SK-MEL-5 (cell line): ENCODE measurements at regions not wholly inside any gene's neighbourhood (a gene's known extent, or its start where the extent isn't known, plus 50 kb on each side); places are given as distances from the start of the nearest gene placed in this dataset.
"Not testable (repeated sequence)": the region's sequence is repeated elsewhere in the genome, so short reads cannot be mapped to it uniquely, and the experiment has no call there.

ENCODE experiments used
- DNase-seq: peaks from one replicate; pipeline ENCODE4 v3.0.0-alpha.2; 2016; ENCODE audit warnings: low read depth, low spot score
- in situ Hi-C: cut with HindIII; loops from 2 replicates; pipeline ENCODE4 v1.10.0; 2016; ENCODE audit warnings: low sequenced_read_pairs, high pct_unique_total_duplicates, low pct_unique_long_range_greater_than_20kb

DNA sequence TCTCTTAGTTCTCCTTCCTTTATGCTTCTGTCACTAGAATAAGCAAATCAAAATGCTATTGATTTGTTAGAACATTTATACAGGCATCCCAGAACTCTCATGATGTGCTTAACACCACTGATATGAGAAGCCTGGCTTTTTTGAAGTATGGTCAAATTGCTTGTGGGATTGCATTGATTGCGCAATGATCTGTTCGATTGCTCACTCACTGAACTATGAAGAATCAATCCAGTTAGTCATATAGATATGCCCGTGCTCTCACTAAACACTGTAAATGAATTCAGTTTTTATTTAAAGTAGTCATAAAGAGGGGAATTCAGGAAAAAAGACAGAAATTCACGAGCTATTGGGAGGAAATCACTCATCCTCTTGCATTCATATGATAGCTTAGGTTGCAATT, 1237.8 kb downstream of the SUCLG1 start:
- DNase-seq = no peak
- in situ Hi-C loops = no loop called here

DNA sequence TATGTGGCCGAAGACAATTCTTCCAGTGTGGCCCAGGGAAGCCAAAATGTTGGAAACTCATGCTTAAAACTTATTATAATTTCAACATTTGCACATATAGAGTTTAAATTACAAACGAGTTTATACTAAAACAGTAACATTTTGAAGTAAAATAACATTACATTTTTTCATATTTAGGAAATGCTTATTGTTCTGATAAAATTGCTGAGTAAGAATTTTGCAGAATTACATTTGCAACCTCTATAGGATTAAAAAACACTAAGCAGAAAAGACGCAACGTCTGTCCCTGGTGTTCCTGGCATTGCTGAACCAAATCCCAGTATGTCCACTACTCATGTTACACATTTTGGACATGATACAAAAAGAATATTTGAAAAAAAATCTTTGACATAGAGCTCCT, 1241.2 kb downstream of the SUCLG1 start:
- in situ Hi-C loops = no loop called here
- no peak for DNase-seq

DNA sequence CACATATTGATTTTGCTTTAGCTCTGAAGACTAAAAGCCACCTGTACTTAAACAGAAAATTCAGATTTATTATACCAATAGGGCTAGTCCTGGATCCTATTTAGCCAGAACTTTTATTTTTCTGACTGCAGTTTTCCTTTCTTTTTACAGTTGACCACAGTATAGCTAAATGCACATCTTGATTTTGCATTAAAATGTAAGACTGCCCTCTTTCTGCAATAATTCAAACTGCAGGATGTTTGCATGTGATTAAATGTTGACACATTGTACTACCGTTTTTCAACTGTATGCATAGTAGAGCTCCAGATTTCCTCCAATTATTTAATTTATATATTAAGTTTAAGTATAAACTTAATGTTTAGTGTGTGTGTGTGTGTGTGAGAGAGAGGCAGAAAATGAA, 1262.9 kb downstream of the SUCLG1 start:
- peak; percentile 65 for DNase-seq
- in situ Hi-C loops = no loop called here

DNA sequence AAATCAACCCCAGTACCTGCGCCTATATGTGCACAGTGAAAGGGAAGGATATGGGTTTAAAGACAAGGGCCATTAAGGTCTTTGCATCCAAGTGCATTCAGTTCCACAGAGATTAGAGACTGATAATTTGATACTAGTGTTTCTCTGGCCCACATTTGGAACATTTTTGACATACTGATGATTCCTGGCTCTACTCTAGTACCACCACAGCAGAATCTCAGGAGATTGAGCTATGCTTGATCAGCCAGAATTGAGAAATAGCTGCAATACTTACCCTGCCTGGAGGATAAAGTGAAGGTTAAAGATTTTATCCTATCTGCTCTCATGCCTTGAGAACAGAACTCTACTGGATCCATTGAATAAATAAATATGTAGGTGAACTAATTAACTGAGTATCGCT, 1267.8 kb downstream of the SUCLG1 start:
- in situ Hi-C loops = no loop called here

DNA sequence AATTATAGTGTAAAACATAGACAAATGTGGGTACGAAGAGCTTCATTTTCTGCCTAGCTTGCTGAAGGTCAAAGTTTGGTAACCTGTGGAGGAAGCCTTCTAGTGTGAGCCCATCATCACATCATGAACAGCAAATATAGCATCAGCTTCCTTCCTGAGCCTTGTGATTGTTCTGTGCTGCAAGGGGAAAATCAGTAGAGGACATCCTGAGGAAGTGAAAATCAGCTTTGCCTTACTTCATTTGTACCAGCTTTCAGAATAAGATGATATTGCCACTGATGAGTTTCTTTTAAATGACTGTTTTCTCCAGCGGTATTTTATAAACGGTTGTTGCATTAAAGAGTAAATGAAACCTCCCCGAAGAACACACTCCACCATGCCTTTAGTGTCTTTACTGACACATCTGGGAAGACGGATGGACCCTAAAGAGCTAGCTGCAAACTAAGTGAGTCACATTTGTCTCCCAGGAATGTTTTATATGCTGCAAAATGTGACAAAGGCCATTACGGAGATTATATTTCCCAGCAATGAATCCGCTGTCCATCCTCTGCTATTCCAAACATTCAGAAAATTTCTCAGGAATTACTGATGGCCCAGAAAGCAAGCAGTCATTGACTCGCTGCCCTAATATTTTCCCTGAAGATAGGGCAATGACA, 1272.8 kb downstream of the SUCLG1 start:
- DNase-seq = no peak
- in situ Hi-C loops = no loop called here

More for the DNA sequence above, 1267.8 kb downstream of the SUCLG1 start:
- DNase-seq = no peak

DNA sequence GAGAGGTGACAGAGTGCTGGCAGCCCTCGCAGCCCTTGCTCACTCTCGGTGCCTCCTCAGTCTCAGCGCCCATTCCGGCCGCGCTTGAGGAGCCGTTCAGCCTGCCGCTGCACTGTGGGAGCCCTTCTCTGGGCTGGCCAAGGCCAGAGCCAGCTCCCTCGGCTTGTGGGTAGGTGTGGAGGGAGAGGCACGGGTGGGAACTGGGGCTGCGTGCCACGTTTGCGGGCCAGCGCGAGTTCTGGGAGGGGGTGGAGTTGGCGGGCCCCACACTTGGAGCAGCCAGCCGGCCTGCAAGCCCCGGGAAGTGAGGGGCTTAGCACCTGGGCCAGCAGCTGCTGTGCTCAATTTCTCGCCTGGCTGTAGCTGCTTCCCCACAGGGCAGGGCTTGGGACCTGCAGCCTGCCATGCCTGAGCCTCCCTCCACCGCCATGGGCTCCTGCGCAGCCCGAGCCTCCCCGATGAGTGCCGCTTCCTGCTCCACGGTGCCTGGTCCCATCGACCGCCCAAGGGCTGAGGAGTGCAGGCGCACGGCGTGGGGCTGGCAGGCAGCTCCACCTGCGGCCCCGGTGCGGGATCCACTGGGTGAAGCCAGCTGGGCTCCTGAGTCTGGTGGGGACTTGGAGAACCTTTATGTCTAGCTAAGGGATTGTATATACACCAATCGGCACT, 1278.1 kb downstream of the SUCLG1 start:
- in situ Hi-C loops, DNase-seq: not testable (repeated sequence)

DNA sequence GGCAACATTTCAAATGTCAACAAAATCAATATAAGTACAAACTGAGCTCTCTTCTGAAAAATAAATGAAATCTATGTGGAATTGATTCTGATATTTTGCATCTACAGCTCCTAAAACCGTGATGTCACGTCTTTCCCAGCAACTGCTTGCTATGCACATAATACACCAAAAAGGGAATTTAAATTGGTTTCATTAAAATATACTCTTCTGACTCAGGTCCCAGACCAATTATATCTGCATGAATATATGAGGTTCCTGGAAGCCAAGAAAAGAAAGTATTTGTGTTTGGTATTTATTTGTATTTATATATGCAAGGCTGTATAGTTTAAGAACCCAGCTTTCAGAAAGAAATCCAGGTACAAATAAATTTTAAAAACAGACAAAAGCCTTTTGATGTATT, 1282.5 kb downstream of the SUCLG1 start:
- DNase-seq = no peak
- in situ Hi-C loops = no loop called here

DNA sequence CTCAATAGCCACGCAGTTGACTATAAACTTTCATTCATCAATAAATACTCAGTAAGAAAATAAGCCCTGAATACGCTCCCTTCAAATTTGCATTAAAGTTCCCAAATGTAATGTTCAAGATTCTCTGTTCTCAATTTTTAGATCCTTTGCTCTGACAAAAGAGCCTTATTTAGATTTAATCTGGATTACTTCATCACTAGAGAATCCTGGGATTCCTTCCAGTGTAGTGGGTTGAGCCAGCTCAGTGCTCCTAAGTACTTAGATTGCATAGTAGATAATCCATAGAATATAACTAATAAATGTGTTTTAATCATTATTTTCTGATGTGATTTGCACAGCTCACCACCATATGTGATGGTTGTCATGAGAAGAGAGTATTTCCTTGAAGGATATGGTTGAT, 1286.2 kb downstream of the SUCLG1 start:
- in situ Hi-C loops = no loop called here

DNA sequence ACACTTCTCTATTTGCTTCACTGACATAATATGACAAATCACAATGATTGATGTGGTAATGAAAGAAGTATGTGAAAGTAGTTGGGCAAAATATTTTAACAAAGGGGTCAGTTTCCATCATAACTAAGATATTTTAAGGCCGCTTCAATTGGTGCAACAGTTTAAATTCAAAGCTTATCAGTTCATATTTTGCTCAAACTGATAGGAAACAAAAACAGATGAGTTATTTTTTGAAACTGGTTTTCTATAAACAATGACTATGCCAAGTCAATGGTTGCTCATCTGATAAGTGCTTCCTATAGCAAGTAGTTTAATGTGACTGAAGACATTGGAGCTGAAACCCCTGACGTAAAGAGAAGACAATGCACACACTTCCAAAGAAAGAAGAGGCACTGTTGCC, 1290.7 kb downstream of the SUCLG1 start:
- in situ Hi-C loops = no loop called here
- peak; percentile 7 for DNase-seq

More for the DNA sequence above, 1286.2 kb downstream of the SUCLG1 start:
- DNase-seq = no peak

DNA sequence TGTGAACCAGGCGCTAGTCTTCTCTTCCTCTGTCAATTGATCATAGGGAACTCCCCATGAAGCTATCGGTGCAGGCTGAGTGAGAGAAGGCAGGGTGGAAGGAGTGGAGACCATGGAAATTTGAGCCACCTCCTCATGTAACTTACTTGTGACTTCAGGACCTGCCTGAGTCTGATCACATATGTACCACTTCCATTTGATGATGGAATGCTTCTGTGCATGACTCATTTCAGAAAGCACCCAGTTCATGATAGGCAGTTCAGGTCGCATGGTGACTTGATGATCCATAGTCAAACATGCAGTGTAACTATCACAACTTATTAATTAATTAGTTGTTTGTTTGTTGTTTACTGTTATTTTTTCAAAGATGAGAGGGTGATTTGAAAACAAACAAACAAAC, 1296.7 kb downstream of the SUCLG1 start:
- in situ Hi-C loops = no loop called here
- DNase-seq = no peak

DNA sequence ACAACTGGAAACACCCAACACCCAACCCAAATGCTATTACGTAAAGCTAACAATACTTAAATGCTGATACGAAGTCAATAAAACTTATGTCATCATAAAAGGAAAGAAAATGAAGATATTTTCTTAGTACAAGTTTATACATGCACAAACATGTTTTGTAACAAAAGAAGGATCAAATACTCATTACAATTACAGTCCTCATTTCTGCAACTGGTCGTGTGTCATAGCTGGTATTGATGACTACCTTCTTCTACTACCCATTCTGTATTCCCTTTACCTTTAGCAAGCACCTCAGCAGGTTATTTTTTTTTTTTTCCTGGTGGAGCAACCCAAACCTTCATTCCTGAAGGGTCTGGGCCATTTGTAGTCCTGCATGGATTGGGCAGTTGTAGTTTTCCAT, 1298.5 kb downstream of the SUCLG1 start:
- in situ Hi-C loops = no loop called here
- no peak for DNase-seq

DNA sequence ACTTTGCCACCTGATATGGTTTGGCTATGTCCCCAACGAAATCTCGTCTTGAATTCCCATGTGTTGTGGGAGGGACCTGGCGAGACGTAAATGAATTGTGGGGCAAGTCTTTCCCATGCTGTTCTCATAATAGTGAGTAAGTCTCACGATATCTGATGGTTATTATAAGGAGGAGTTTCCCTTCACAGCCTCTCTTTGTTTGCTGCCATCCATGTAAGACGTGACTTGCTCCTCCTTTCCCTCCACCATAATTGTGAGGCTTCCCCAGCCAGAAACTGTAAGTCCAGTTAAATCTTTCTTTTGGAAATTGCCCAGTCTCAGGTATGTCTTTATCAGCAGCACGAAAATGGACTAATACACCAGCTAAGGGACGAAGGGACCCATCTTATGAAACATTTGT, 1303.3 kb downstream of the SUCLG1 start:
- DNase-seq = no peak
- in situ Hi-C loops = no loop called here

DNA sequence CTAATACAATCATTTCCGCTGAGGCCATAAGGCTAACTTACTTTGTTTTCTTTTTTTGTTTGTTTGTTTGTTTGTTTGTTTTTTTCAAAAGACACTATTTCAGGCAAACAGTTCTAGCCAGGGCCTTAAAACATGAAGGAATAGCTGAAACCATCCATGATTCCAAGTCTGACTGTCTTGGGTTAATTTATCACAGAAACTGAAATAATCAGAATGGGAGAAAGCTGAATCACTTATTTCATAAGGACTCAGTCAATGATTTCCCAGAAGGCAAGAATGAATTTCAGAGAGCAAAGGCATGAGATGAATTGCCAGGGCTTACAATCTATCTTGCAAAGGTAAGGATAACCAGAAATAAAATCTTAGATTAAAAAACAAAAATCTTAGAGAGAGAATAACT, 1315.1 kb downstream of the SUCLG1 start:
- in situ Hi-C loops = no loop called here
- DNase-seq = no peak

DNA sequence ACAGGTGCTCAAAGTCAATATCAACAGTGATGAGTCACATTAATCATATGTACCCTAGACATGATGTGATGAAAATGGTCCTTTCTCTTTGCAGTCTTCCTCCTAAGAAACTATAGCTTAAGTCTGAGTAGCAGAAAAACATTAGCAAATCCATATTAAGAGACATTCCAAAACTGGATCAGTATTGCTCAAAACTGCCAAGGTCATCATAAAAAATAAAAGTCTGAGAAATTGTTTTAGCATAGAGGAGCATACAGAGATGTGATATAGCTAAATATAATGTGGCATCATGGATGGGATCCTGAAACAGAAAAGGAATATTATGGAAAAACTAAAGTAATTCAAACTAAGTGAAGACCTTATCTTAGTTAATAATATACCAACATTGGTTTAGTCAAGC, 1316.1 kb downstream of the SUCLG1 start:
- in situ Hi-C loops = no loop called here
- no peak for DNase-seq

DNA sequence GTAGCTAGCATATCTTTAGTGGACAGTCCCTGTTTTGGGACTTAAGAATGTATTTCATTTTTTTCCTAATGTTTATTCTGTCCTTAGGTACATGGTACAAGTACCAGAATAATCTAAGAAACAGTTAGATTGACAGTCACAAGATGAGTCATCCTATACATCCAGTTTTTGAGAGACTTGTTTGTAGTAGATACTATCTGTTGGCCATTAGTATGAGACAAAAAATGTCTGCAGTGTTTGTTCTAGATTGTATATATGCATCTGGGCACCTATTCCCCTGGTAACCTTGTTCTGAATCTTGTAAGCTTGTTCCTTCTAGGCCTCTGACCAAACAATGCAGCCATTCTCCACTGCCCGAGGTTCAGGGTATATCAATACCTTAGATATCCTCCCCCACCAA, 1343.5 kb downstream of the SUCLG1 start:
- no peak for DNase-seq
- in situ Hi-C loops = no loop called here

DNA sequence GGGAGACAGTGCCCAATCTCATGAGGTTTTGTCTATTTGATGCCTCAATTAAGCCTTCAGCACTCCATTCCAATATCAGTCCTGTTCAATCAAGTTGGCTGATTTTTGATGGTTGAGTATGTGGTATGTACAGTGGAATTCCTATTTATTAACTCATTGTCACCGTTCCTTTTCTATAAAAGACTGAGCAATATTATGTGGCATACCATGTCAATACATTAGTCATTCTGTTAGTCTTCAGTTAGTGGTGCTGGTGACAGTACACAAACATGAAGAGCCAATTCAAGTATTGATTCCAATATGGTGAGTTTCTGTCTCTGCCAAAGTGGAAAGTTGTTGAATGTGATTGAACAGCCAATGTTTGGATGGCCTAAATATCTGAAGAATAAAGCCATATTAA, 1343.9 kb downstream of the SUCLG1 start:
- in situ Hi-C loops = no loop called here
- DNase-seq = no peak

DNA sequence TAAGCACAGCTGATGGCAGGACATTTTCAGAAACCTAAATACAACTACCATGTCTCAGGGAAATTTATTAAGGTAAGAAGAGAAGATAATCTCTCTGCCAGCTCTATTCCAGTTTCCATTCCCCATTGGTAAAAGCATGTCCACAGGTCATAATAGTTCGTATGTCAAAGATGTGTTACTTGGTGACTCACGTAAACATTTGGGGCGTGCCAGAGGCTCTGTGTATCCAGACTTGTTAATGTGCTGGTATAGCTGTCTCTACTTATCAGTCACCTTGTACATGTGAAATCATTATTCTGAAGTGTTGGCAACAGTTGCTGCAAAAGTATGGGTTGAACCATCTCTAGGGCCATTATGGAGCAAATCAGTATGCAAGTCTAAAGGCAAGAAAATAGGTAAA, 1345.1 kb downstream of the SUCLG1 start:
- in situ Hi-C loops = no loop called here
- no peak for DNase-seq

DNA sequence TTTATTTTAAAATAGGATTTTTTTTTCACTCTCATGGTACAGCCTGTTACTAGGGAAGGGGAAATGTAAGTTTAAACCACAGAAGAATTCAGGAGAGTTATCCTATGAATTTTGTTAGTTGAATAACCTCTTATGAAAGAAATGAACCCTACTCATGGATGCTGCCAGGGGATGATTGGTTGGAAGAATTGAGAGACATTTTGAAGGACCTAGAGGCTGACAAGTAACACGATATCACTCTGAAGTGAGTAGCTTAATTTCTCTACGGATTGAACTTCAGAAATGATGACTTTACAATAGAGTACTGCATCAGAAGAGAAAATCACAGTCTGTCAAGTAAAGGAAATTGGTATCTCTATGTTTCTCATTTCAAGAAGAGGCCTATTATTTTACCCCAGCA, 1346.2 kb downstream of the SUCLG1 start:
- no peak for DNase-seq
- in situ Hi-C loops = no loop called here

DNA sequence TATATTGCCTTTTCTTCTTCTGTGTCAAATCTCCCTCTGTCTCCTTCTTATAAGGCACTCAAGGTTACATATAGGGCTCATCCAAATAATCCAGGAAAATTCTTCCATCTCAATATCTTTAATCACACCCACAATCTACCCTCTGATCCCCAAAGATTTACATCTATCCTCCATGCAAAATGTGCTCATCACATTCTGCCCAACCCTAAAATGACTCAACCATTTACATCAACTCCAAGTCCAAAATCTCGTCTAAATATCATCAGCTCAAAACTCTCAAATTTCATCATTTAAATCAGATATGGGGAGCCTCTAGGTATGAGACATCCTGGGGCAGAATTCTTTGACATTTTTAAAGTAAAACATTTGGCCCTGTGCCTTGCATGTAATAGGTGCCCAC, 1349.8 kb downstream of the SUCLG1 start:
- DNase-seq = no peak
- in situ Hi-C loops = no loop called here

DNA sequence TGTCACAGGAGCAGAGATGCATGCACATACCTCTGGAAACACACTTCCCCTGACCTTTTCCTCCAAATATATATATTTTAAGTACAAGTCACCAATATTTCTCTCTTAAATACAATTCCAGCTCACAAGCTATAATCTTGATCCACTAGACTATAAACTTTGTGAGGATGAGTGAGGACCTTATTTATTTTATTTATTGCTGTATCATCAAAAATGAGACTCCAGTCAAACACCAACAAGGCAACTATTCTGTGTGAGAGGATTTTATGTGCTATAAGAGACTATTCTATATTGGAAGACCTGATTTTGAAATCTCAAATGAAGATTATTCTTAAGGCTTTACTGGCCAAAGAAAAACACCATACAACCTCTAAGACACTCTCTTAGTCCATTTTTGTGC, 1352.2 kb downstream of the SUCLG1 start:
- in situ Hi-C loops = no loop called here
- no peak for DNase-seq
